RPMI7951 (cell line): ENCODE measurements at regions not wholly inside any gene's neighbourhood (a gene's known extent, or its start where the extent isn't known, plus 50 kb on each side); places are given as distances from the start of the nearest gene placed in this dataset.
"Not testable (repeated sequence)": the region's sequence is repeated elsewhere in the genome, so short reads cannot be mapped to it uniquely, and the experiment has no call there.

ENCODE experiments used
- DNase-seq: peaks from one replicate; pipeline ENCODE4 v3.0.0-alpha.2; 2012; ENCODE audit warnings: low read depth

- DNase-seq = no peak
These were observed 251.8 kb upstream of the NETO1 start for GRCh38 chr18:73119574-73119973.

- peak; percentile 35 for DNase-seq
These were observed 250.5 kb upstream of the NETO1 start for GRCh38 chr18:73118121-73118816.

GRCh38 chr18:73110307-73110706 is 242.5 kb upstream of the NETO1 start:
- DNase-seq = no peak

- no peak for DNase-seq
These were observed 234.2 kb upstream of the NETO1 start for GRCh38 chr18:73101977-73102376.

- DNase-seq = not testable (repeated sequence)
These were observed 233.7 kb upstream of the NETO1 start for GRCh38 chr18:73101491-73101890.

- no peak for DNase-seq
These were observed 232.0 kb upstream of the NETO1 start for GRCh38 chr18:73099759-73100158.

- DNase-seq = no peak
These were observed 226.0 kb upstream of the NETO1 start for GRCh38 chr18:73093687-73094250.

GRCh38 chr18:73088445-73088844 is 220.7 kb upstream of the NETO1 start:
- no peak for DNase-seq

GRCh38 chr18:73087282-73087977 is 219.6 kb upstream of the NETO1 start:
- no peak for DNase-seq

- DNase-seq = no peak
These were observed 212.1 kb upstream of the NETO1 start for GRCh38 chr18:73079920-73080319.

GRCh38 chr18:73060666-73061288 is 193.0 kb upstream of the NETO1 start:
- DNase-seq = no peak

- no peak for DNase-seq
These were observed 191.5 kb upstream of the NETO1 start for GRCh38 chr18:73059280-73059679.

GRCh38 chr18:73047688-73048087 is 179.9 kb upstream of the NETO1 start:
- no peak for DNase-seq

GRCh38 chr18:73045037-73045436 is 177.2 kb upstream of the NETO1 start:
- DNase-seq = no peak

GRCh38 chr18:73043611-73044010 is 175.8 kb upstream of the NETO1 start:
- DNase-seq = no peak

- no peak for DNase-seq
These were observed 175.4 kb upstream of the NETO1 start for GRCh38 chr18:73043211-73043610.

GRCh38 chr18:73040247-73040646 is 172.5 kb upstream of the NETO1 start:
- no peak for DNase-seq

- no peak for DNase-seq
These were observed 170.5 kb upstream of the NETO1 start for GRCh38 chr18:73038336-73038735.

GRCh38 chr18:73023975-73024374 is 156.2 kb upstream of the NETO1 start:
- no peak for DNase-seq

- DNase-seq = no peak
These were observed 141.9 kb upstream of the NETO1 start for GRCh38 chr18:73009691-73010090.

- no peak for DNase-seq
These were observed 140.1 kb upstream of the NETO1 start for GRCh38 chr18:73007915-73008308.

- DNase-seq = no peak
These were observed 139.6 kb upstream of the NETO1 start for GRCh38 chr18:73007195-73007914.
